ENCODE measurements at regions not wholly inside any gene's neighbourhood (a gene's known extent, or its start where the extent isn't known, plus 50 kb on each side); places are given as distances from the start of the nearest gene placed in this dataset.

DNA sequence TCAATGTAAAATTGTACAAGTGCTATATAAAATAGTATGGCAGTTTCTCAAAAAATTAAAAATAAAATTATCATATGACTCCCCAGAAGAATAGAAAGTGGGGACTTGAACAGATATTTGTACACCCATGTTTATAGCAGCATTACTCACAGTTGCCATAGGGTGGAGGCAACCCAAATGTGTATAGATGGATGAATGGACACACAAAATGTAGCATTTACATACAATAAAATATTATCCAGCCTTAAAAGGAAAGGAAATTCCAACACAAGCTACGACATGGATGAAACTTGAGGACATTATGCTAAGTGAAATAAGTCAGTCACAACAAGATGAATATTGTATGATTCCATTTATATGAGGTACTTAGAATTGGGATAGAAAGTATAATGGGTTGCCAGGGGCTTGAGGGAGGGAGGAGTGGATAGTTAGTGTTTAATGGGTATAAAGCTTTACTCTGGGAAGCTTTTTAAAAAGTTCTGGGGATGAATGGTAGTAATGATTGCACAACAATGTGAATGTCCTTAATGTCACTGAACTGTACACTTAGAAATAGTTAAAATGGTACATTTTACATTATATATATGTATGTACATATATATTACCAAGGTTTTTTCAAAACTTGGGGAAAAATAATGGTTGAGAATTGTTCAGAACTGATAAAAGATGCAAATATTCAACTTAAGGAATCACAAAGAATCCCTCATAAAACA, 53.0 kb upstream of the ADORA3 start:
- no peak for DNase-seq

DNA sequence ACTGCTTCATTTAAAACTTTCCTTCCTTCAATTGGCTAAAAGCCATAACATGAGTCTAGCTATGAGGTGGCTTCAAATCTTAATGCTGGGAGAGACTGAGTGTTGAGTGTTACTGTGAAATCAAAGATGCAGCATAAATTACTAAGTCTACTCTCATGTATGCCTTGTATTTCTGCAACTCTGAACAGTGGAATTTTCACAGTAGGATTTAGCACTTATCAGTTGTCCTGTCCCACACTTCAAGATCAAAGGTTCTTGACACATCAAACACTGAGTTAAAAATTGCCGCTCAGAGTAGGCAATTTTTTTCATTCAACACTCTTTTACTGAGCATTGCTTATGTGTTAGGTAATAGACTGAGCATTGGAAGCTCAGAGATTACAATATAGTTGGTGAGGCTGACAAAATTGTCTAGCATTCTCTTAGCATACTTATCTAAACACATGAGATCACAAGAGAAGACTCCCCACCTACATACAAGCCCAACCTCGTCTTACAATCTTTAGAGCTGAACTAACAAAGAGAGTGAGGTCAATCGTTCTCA, 56.4 kb upstream of the ADORA3 start:
- DNase-seq = no peak

DNA sequence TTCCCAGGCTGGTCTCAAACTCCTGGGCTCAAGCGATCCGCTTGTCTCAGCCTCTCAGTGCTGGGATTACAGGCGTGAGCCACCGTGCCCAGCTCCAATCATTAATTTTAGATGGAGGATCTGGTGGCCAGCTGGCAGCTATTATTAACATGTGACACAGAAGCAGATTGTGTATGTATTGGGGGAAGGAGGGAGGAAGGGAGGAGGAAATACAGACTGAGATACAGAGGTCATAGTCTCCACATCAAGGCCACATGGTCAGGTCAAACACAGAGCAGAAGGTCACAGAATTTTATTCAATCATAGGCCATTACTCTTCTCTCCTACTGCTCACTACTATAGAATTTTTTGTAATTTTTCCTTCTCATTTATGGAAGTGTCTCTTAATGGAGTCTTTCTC, 57.9 kb upstream of the ADORA3 start:
- DNase-seq = peak; percentile 57

DNA sequence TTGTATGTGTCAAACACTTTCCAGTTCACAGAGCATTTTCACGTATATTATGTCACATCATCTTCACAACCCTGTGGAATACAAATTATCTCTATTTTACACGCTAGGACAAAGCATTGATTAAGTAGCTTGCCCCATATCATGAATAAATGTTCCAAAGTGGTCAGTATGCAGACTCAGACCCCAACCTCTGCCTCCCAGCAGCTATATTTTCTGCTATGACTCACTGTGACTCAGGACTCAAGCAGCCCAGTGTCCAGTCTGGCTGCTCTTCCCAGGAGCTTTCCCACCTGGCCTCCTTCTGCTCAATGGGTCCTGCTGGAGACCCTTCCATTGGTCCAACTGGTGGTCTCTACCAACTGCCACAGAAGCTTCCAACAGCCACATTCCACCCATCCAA, 56.0 kb upstream of the RAP1A start:
- DNase-seq = no peak

DNA sequence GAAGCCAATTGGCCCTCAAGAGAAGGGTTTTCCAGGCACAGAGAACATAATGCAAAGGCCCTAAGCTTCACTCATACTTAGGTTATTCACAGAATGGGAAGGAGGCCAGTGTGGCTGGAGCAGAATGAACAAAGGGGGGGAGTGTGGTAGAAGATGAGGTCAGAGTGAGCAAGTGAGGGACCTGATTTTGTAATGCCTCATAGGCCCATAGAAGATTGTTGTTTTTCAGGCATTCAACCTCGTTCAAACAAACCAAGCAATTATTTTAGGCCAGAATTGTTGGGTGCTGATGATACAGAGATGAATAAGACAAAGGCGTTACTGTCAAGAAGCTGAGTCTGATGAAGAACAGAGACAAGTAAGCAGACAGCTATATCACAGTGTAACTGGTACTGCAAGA, 54.5 kb upstream of the RAP1A start:
- DNase-seq = peak; percentile 13

DNA sequence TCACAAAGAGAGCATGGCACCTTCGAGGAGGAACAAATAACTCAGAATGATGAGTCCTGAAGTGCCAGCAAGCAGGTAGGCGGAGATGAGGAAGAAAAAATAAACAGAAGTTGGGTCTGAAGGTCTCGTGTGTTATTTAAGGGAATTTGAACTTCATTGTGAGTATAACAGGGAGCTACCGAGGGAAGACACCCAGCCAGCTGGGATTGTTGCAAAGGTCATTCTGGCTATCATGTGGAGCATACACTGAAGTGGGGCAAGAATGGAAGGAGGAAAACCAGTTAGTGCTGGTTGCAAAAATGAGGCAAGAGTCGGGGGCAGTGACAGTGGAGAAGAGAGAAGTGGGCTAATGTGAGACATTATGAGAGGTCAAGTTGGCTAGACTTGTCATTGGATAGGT, 53.6 kb upstream of the RAP1A start:
- no peak for DNase-seq

DNA sequence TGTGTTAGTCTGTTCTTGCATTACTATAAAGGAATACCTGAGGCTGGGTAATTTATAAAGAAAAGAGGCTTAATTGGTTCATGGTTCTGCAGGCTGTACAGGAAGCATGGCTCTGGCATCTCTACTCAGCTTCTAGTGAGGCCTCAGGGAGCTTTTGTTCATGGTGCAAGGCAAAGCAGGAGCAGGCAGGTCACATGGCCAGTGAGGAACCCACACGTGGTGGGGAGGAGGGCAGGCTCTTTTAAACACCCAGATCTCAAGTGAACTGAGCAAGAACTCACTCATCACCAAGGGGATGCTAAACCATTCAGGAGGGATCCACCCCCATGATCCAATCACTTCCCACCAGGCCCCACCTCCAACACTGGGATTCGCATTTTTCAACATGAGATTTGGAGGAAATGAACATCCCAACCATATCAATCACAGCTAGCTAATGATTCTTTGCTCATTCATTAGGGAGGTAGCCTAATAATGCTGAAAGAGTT, 51.4 kb upstream of the RAP1A start:
- DNase-seq = no peak
